ENCODE measurements at regions not wholly inside any gene's neighbourhood (a gene's known extent, or its start where the extent isn't known, plus 50 kb on each side); places are given as distances from the start of the nearest gene placed in this dataset.

- POLR2A ChIA-PET, result no interaction called here
- DNase-seq (ENCODE audit: low read depth, low spot score) (no peak), ATAC-seq (no peak)
- no peak overlapping the region for H3K27ac ChIP-seq (ENCODE audit: low read depth, low read length)
- intact Hi-C loops (cut with micrococcal nuclease), result no loop called here
- no peak overlapping the region for H2AFZ ChIP-seq (ENCODE audit: low read depth, low read length, poor library complexity, severe bottlenecking)
- no peaks in the 10 kb centered on the region for H4K20me1 ChIP-seq (ENCODE audit: insufficient read depth)
- no peaks in the 10 kb centered on the region for H3K9me3 ChIP-seq (ENCODE audit: control insufficient read depth in 1 of 2, insufficient read depth in 1 of 2, low read depth in 1 of 2, low read length in 2 of 2)
- H3K27me3 ChIP-seq (ENCODE audit: insufficient read depth, low read length), result peaks cover 11% of the 10 kb centered on the region; the same call in 1 of the 2 replicates
- no peaks in the 10 kb centered on the region for H3K9me2 ChIP-seq (ENCODE audit: insufficient read depth)
- no TSS peak for BruUV-seq (replicated peaks)
- no peaks in the 10 kb centered on the region for H3K4me1 ChIP-seq (ENCODE audit: control insufficient read depth in 1 of 2, insufficient read depth in 2 of 2, low read length in 2 of 2)
- RAD21 ChIA-PET (ENCODE audit: low non-redundant PET in 1 of 2, low total read pairs in 2 of 2, uncharacterized antibody in 2 of 2, unreplicated experiment in 2 of 2), result no interaction called here
- H3K36me3 ChIP-seq (ENCODE audit: control insufficient read depth in 1 of 2, insufficient read depth in 2 of 2, low read length in 2 of 2), result no peaks in the 10 kb centered on the region
- no peak overlapping the region for H3K9ac ChIP-seq (ENCODE audit: low read length)
- H3K4me2 ChIP-seq (ENCODE audit: low read length), result no peak overlapping the region
- H3K79me2 ChIP-seq (ENCODE audit: insufficient read depth, low read length), result no peaks in the 10 kb centered on the region
- H3K4me3 ChIP-seq (replicated peaks in 1 of 2; ENCODE audit: low read depth in 1 of 2, low read length in 2 of 2), result no peak overlapping the region
- TF ChIP-seq ZFX (IDR thresholded peaks at IDR 0.05) (no peak), RAD21 (IDR thresholded peaks at IDR 0.05; ENCODE audit: low read depth) (no peak), EZH2 (IDR thresholded peaks at IDR 0.05) (no peak), EGR1 (IDR thresholded peaks at IDR 0.05; ENCODE audit: low read depth) (no peak), POLR2AphosphoS5 (IDR thresholded peaks at IDR 0.05; ENCODE audit: low read depth, low read length) (no peak), SRF (IDR thresholded peaks at IDR 0.05; ENCODE audit: low read depth) (no peak), YY1 (IDR thresholded peaks at IDR 0.05; ENCODE audit: extremely low read depth, insufficient replicate concordance, low read depth, low read length) (no peak), CEBPB (IDR thresholded peaks at IDR 0.05; ENCODE audit: low read depth) (no peak), CBX3 (IDR thresholded peaks at IDR 0.05; ENCODE audit: low read depth) (no peak), ZNF274 (IDR thresholded peaks at IDR 0.05; ENCODE audit: low read depth, low read length) (no peak), SP1 (IDR thresholded peaks at IDR 0.05; ENCODE audit: low read depth) (no peak), JUND (IDR thresholded peaks at IDR 0.05) (no peak), EZH2phosphoT487 (IDR thresholded peaks at IDR 0.05; ENCODE audit: borderline replicate concordance) (no peak), MAX (IDR thresholded peaks at IDR 0.05) (no peak)
- TF ChIP-seq, protein P1, sequence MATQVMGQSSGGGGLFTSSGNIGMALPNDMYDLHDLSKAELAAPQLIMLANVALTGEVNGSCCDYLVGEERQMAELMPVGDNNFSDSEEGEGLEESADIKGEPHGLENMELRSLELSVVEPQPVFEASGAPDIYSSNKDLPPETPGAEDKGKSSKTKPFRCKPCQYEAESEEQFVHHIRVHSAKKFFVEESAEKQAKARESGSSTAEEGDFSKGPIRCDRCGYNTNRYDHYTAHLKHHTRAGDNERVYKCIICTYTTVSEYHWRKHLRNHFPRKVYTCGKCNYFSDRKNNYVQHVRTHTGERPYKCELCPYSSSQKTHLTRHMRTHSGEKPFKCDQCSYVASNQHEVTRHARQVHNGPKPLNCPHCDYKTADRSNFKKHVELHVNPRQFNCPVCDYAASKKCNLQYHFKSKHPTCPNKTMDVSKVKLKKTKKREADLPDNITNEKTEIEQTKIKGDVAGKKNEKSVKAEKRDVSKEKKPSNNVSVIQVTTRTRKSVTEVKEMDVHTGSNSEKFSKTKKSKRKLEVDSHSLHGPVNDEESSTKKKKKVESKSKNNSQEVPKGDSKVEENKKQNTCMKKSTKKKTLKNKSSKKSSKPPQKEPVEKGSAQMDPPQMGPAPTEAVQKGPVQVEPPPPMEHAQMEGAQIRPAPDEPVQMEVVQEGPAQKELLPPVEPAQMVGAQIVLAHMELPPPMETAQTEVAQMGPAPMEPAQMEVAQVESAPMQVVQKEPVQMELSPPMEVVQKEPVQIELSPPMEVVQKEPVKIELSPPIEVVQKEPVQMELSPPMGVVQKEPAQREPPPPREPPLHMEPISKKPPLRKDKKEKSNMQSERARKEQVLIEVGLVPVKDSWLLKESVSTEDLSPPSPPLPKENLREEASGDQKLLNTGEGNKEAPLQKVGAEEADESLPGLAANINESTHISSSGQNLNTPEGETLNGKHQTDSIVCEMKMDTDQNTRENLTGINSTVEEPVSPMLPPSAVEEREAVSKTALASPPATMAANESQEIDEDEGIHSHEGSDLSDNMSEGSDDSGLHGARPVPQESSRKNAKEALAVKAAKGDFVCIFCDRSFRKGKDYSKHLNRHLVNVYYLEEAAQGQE (IDR thresholded peaks at IDR 0.05; ENCODE audit: low read depth), result no peak
- TF ChIP-seq, protein P2, sequence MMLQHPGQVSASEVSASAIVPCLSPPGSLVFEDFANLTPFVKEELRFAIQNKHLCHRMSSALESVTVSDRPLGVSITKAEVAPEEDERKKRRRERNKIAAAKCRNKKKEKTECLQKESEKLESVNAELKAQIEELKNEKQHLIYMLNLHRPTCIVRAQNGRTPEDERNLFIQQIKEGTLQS (IDR thresholded peaks at IDR 0.05), result no peak
- CTCF ChIA-PET, result no interaction called here
These were observed 143.2 kb upstream of the PCBD1 start for GRCh38 chr10:71031603-71032002.

Measured in HCT116 (cell line).